ENCODE measurements at regions not wholly inside any gene's neighbourhood (a gene's known extent, or its start where the extent isn't known, plus 50 kb on each side); places are given as distances from the start of the nearest gene placed in this dataset.
A peak's percentile ranks its signal among the peaks of the same experiment; 100 is the strongest.

DNA sequence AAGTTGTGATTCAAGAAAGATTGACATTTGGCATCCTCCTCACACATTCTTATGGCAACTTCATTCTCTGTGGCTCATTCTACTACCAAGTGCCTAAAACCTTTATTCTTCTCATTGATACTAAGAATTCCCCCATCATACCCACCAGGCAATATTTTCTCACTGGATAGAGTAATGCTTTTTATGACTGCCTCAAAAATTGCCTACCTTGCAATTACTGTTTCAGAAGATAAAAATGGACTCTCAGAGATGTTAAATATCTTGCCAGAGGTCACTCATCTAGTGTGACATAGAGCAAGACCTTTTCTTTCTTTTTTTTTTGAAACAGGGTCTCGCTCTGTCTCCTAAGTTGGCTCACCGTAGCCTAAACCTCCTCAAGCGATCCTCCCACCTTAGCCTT, 192.8 kb upstream of the KYNU start:
- Histone ChIP-seq H2BK120ac (ENCODE audit: insufficient read depth, low read length, poor library complexity) (no peak overlapping the region), H3K9ac (ENCODE audit: low read length) (peak overlapping the region; percentile 40), H4K12ac (ENCODE audit: low read depth, low read length) (no peak overlapping the region), H3K23ac (ENCODE audit: low read length) (no peak overlapping the region), H3K27ac (ENCODE audit: low read depth, low read length) (no peak overlapping the region), H3K36me3 (ENCODE audit: control insufficient read depth in 1 of 2, insufficient read depth in 2 of 2, low read length in 2 of 2) (no peaks in the 10 kb centered on the region), H4K8ac (ENCODE audit: low read depth, low read length) (no peak overlapping the region), H2BK5ac (ENCODE audit: low read depth, low read length, poor library complexity) (no peak overlapping the region), H4K91ac (ENCODE audit: low read depth, low read length) (no peak overlapping the region), H3K79me2 (ENCODE audit: control insufficient read depth, insufficient read depth, low read length, poor library complexity) (no peaks in the 10 kb centered on the region), H2BK12ac (ENCODE audit: low read length) (no peak overlapping the region), H3K14ac (ENCODE audit: low read length) (no peak overlapping the region), H2AFZ (ENCODE audit: insufficient read depth, low read length, poor library complexity) (no peak overlapping the region), H3K79me1 (ENCODE audit: low read length) (no peaks in the 10 kb centered on the region), H3K4me2 (ENCODE audit: low read length) (no peak overlapping the region), H2AK5ac (ENCODE audit: low read length) (no peak overlapping the region), H3K27me3 (ENCODE audit: insufficient read depth, low read length) (no peaks in the 10 kb centered on the region), H3K4me3 (ENCODE audit: low read depth, low read length) (no peak overlapping the region), H3K4ac (ENCODE audit: low read depth, low read length) (no peak overlapping the region), H3K9me3 (ENCODE audit: insufficient read depth, low read depth, low read length) (no peaks in the 10 kb centered on the region), H3K18ac (ENCODE audit: low read length) (no peak overlapping the region), H3K4me1 (ENCODE audit: control insufficient read depth in 1 of 2, insufficient read depth in 2 of 2, low read length in 2 of 2) (no peaks in the 10 kb centered on the region)
- DNase-seq: no peak
- WGBS (ENCODE audit: extremely low coverage, insufficient coverage, insufficient read length): no CpG with 5 or more reads among the region's 3 CpGs

DNA sequence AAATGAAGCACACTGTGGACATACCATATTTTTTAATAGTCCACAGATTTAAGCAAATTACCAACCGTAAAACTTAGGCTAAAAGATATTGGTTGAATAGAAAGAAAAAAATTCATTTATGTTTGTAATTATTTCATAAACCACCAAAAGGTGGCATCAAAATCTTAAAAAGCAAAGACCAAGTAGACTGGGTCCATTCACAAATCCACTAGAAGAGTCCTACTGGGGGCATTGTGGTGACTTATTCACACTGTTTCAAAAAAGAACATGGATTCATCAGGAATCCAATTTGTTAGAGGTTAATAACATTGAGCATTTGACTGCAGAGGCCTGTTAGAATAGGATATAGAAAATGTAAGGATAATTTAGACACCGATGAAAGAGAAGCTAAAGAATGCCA, 194.9 kb upstream of the KYNU start:
- H3K27me3 ChIP-seq (ENCODE audit: insufficient read depth, low read length): no peaks in the 10 kb centered on the region
- no peak overlapping the region for H2BK5ac ChIP-seq (ENCODE audit: low read depth, low read length, poor library complexity)
- H3K27ac ChIP-seq (ENCODE audit: low read depth, low read length): no peak overlapping the region
- no peak overlapping the region for H3K23ac ChIP-seq (ENCODE audit: low read length)
- no peaks in the 10 kb centered on the region for H3K79me2 ChIP-seq (ENCODE audit: control insufficient read depth, insufficient read depth, low read length, poor library complexity)
- no CpG with 5 or more reads among the region's 2 CpGs for WGBS (ENCODE audit: extremely low coverage, insufficient coverage, insufficient read length)
- H2AK5ac ChIP-seq (ENCODE audit: low read length): no peak overlapping the region
- no peak overlapping the region for H3K14ac ChIP-seq (ENCODE audit: low read length)
- peak in 1 of 2 donors; percentile 26 for DNase-seq
- H4K8ac ChIP-seq (ENCODE audit: low read depth, low read length): no peak overlapping the region
- H2BK120ac ChIP-seq (ENCODE audit: insufficient read depth, low read length, poor library complexity): no peak overlapping the region
- no peak overlapping the region for H3K4me2 ChIP-seq (ENCODE audit: low read length)
- no peak overlapping the region for H4K91ac ChIP-seq (ENCODE audit: low read depth, low read length)
- H4K12ac ChIP-seq (ENCODE audit: low read depth, low read length): no peak overlapping the region
- no peaks in the 10 kb centered on the region for H3K36me3 ChIP-seq (ENCODE audit: control insufficient read depth in 1 of 2, insufficient read depth in 2 of 2, low read length in 2 of 2)
- H3K18ac ChIP-seq (ENCODE audit: low read length): no peak overlapping the region
- H3K9me3 ChIP-seq (ENCODE audit: insufficient read depth, low read depth, low read length): no peaks in the 10 kb centered on the region
- H3K9ac ChIP-seq (ENCODE audit: low read length): no peak overlapping the region
- H2AFZ ChIP-seq (ENCODE audit: insufficient read depth, low read length, poor library complexity): no peak overlapping the region
- H3K79me1 ChIP-seq (ENCODE audit: low read length): no peaks in the 10 kb centered on the region
- no peak overlapping the region for H3K4ac ChIP-seq (ENCODE audit: low read depth, low read length)
- no peak overlapping the region for H3K4me3 ChIP-seq (ENCODE audit: low read depth, low read length)
- no peaks in the 10 kb centered on the region for H3K4me1 ChIP-seq (ENCODE audit: control insufficient read depth in 1 of 2, insufficient read depth in 2 of 2, low read length in 2 of 2)
- H2BK12ac ChIP-seq (ENCODE audit: low read length): no peak overlapping the region

DNA sequence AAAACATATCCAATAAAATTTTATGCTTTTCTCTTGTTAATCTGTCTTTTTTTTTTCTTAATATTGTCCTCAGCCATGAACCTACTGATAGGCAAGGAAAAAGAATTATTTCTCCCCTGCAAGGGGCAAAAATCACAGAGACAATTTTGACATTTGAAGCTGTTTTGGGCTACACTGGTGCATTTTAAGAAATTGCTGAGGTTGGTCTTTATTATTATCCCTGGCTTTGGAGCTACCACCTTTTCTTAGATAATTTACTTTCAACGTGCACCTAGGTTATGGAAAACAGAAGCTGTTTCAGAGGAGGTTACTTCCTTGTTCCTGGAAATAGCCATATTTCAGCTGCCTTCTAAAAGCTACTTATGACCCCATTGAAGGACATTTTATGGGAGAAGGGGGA, 195.5 kb upstream of the KYNU start:
- Histone ChIP-seq H4K91ac (ENCODE audit: low read depth, low read length) (no peak overlapping the region), H3K18ac (ENCODE audit: low read length) (no peak overlapping the region), H3K23ac (ENCODE audit: low read length) (no peak overlapping the region), H3K9me3 (ENCODE audit: insufficient read depth, low read depth, low read length) (no peaks in the 10 kb centered on the region), H4K12ac (ENCODE audit: low read depth, low read length) (no peak overlapping the region), H3K4me1 (ENCODE audit: control insufficient read depth in 1 of 2, insufficient read depth in 2 of 2, low read length in 2 of 2) (no peaks in the 10 kb centered on the region), H3K9ac (ENCODE audit: low read length) (no peak overlapping the region), H2AFZ (ENCODE audit: insufficient read depth, low read length, poor library complexity) (no peak overlapping the region), H4K8ac (ENCODE audit: low read depth, low read length) (no peak overlapping the region), H2BK120ac (ENCODE audit: insufficient read depth, low read length, poor library complexity) (no peak overlapping the region), H3K79me1 (ENCODE audit: low read length) (no peaks in the 10 kb centered on the region), H3K4ac (ENCODE audit: low read depth, low read length) (no peak overlapping the region), H3K79me2 (ENCODE audit: control insufficient read depth, insufficient read depth, low read length, poor library complexity) (no peaks in the 10 kb centered on the region), H3K4me3 (ENCODE audit: low read depth, low read length) (no peak overlapping the region), H3K4me2 (ENCODE audit: low read length) (no peak overlapping the region), H3K36me3 (ENCODE audit: control insufficient read depth in 1 of 2, insufficient read depth in 2 of 2, low read length in 2 of 2) (no peaks in the 10 kb centered on the region), H2BK5ac (ENCODE audit: low read depth, low read length, poor library complexity) (no peak overlapping the region), H3K27me3 (ENCODE audit: insufficient read depth, low read length) (no peaks in the 10 kb centered on the region), H2BK12ac (ENCODE audit: low read length) (no peak overlapping the region), H3K27ac (ENCODE audit: low read depth, low read length) (no peak overlapping the region), H3K14ac (ENCODE audit: low read length) (no peak overlapping the region), H2AK5ac (ENCODE audit: low read length) (no peak overlapping the region)
- no peak for DNase-seq
- no CpG with 5 or more reads among the region's 1 CpG for WGBS (ENCODE audit: extremely low coverage, insufficient coverage, insufficient read length)

DNA sequence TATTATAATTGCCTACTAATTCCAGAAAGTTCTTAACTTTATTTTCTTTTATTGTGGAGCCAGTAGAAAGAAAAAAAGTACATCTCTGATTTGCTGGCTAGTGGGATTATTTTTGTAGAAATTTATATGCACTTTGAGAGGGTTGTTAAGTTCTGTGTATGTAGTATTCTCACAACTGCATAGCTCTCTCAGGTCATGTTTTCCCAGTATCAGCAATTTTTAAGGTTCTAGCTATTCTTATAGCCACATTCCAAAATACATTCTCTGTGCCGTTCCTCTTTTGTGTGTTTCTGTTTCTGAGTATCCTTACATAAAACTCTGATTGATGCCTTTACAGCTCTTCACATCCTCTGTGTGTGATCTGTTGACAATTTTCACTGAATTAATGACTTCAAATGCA, 199.3 kb upstream of the KYNU start:
- Histone ChIP-seq H3K27me3 (ENCODE audit: insufficient read depth, low read length) (no peaks in the 10 kb centered on the region), H2AK5ac (ENCODE audit: low read length) (no peak overlapping the region), H2BK5ac (ENCODE audit: low read depth, low read length, poor library complexity) (no peak overlapping the region), H3K23ac (ENCODE audit: low read length) (no peak overlapping the region), H3K79me1 (ENCODE audit: low read length) (no peaks in the 10 kb centered on the region), H3K9ac (ENCODE audit: low read length) (no peak overlapping the region), H3K9me3 (ENCODE audit: insufficient read depth, low read depth, low read length) (no peaks in the 10 kb centered on the region), H3K4me2 (ENCODE audit: low read length) (no peak overlapping the region), H3K14ac (ENCODE audit: low read length) (no peak overlapping the region), H3K18ac (ENCODE audit: low read length) (no peak overlapping the region), H3K36me3 (ENCODE audit: control insufficient read depth in 1 of 2, insufficient read depth in 2 of 2, low read length in 2 of 2) (no peaks in the 10 kb centered on the region), H2AFZ (ENCODE audit: insufficient read depth, low read length, poor library complexity) (no peak overlapping the region), H3K4ac (ENCODE audit: low read depth, low read length) (no peak overlapping the region), H3K27ac (ENCODE audit: low read depth, low read length) (no peak overlapping the region), H3K4me3 (ENCODE audit: low read depth, low read length) (no peak overlapping the region), H3K79me2 (ENCODE audit: control insufficient read depth, insufficient read depth, low read length, poor library complexity) (no peaks in the 10 kb centered on the region), H4K91ac (ENCODE audit: low read depth, low read length) (no peak overlapping the region), H2BK120ac (ENCODE audit: insufficient read depth, low read length, poor library complexity) (no peak overlapping the region), H3K4me1 (ENCODE audit: control insufficient read depth in 1 of 2, insufficient read depth in 2 of 2, low read length in 2 of 2) (no peaks in the 10 kb centered on the region), H4K8ac (ENCODE audit: low read depth, low read length) (no peak overlapping the region), H4K12ac (ENCODE audit: low read depth, low read length) (no peak overlapping the region), H2BK12ac (ENCODE audit: low read length) (no peak overlapping the region)
- no CpG with 5 or more reads among the region's 1 CpG for WGBS (ENCODE audit: extremely low coverage, insufficient coverage, insufficient read length)
- DNase-seq: no peak

Measured in trophoblast cell (in vitro differentiated cells and primary cell).